WI38 (cell line): ENCODE measurements at regions not wholly inside any gene's neighbourhood (a gene's known extent, or its start where the extent isn't known, plus 50 kb on each side); places are given as distances from the start of the nearest gene placed in this dataset.

Experiments
- H3K4me3 ChIP-seq: 2 replicates; pipeline ENCODE4 v1.5.1; 2011; ENCODE audit warnings: low read depth, mild to moderate bottlenecking, control low read depth, low read length
- TF ChIP-seq, protein P1 (sequence below): IDR thresholded peaks from 2 replicates; pipeline ENCODE4 v1.5.1; 2012; ENCODE audit warnings: low read depth, mild to moderate bottlenecking, control low read depth, low read length

DNA sequence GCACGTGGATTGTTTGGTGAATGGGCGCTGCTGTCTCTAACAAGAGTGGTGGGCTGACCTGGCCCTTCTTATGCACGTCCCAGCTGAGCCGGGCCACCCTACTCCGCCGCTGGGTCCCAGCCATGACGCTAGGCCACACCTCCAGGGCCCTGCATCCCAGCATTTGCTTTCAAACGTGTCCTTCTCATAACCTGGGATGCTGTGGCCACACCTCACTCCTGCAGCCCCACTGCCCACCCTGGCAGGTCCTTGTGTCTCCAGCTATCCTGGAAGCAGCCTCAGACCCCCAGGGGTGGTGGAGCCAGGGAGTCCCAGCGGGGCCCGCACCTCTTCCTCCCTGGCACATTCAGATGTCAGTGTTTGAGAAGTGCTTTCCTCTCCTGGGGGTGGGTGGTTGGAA is 168.6 kb downstream of the IRF8 start:
- TF ChIP-seq, protein P1, sequence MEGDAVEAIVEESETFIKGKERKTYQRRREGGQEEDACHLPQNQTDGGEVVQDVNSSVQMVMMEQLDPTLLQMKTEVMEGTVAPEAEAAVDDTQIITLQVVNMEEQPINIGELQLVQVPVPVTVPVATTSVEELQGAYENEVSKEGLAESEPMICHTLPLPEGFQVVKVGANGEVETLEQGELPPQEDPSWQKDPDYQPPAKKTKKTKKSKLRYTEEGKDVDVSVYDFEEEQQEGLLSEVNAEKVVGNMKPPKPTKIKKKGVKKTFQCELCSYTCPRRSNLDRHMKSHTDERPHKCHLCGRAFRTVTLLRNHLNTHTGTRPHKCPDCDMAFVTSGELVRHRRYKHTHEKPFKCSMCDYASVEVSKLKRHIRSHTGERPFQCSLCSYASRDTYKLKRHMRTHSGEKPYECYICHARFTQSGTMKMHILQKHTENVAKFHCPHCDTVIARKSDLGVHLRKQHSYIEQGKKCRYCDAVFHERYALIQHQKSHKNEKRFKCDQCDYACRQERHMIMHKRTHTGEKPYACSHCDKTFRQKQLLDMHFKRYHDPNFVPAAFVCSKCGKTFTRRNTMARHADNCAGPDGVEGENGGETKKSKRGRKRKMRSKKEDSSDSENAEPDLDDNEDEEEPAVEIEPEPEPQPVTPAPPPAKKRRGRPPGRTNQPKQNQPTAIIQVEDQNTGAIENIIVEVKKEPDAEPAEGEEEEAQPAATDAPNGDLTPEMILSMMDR, result no peak
- no peak overlapping the region for H3K4me3 ChIP-seq

- H3K4me3 ChIP-seq, result no peak overlapping the region
- TF ChIP-seq, protein P1, result no peak
Measured at GRCh38 chr16:86067936-86068335, 169.0 kb downstream of the IRF8 start.

DNA sequence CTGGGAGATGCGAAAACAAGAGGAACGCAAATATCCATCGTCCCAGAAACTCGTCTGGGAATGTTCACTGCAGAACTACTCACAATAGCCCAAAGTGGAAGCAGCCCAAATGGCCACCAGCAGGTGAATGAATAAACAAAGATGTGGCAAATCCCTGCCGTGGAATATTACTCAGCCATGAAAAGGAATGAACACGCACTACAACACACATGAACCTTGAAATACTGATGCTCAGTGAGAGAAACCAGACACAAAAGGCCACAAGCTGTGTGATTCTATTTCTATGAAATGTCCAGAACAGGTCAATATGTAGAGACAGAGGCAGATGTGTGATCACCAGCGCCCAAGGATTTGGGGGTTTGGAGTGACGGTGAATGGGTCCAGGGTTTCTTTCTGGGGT is 169.8 kb downstream of the IRF8 start:
- TF ChIP-seq, protein P1, result no peak
- no peak overlapping the region for H3K4me3 ChIP-seq

GRCh38 chr16:86069736-86070298 is 170.9 kb downstream of the IRF8 start:
- TF ChIP-seq, protein P1, result no peak
- H3K4me3 ChIP-seq, result no peak overlapping the region

GRCh38 chr16:86070484-86070883 is 171.5 kb downstream of the IRF8 start:
- H3K4me3 ChIP-seq, result no peak overlapping the region

GRCh38 chr16:86070971-86071370 is 172.0 kb downstream of the IRF8 start:
- H3K4me3 ChIP-seq, result no peak overlapping the region

More at GRCh38 chr16:86070484-86070883, 171.5 kb downstream of the IRF8 start:
- TF ChIP-seq, protein P1, result no peak

GRCh38 chr16:86071611-86072240 is 172.8 kb downstream of the IRF8 start:
- no peak overlapping the region for H3K4me3 ChIP-seq
- TF ChIP-seq, protein P1, result no peak

More at GRCh38 chr16:86070971-86071370, 172.0 kb downstream of the IRF8 start:
- TF ChIP-seq, protein P1, result no peak
